ENCODE measurements at regions not wholly inside any gene's neighbourhood (a gene's known extent, or its start where the extent isn't known, plus 50 kb on each side); places are given as distances from the start of the nearest gene placed in this dataset.

GRCh38 chr4:3377557-3377956 lies 64.2 kb upstream of the HGFAC start:
- TF ChIP-seq POLR2A (IDR thresholded peaks at IDR 0.05; ENCODE audit: low read depth, low read length) (no peak), POLR2AphosphoS5 (IDR thresholded peaks at IDR 0.05; ENCODE audit: low read depth, low read length) (no peak), SPI1 (IDR thresholded peaks at IDR 0.05; ENCODE audit: low read depth, low read length) (no peak), TAF1 (IDR thresholded peaks at IDR 0.05; ENCODE audit: low read depth, low read length) (no peak)

All from GM12891 (cell line).